Superior temporal gyrus (tissue), 1 donor: ENCODE measurements at regions not wholly inside any gene's neighbourhood (a gene's known extent, or its start where the extent isn't known, plus 50 kb on each side); places are given as distances from the start of the nearest gene placed in this dataset.
A peak's percentile ranks its signal among the peaks of the same experiment; 100 is the strongest.
"Not testable (repeated sequence)": the region's sequence is repeated elsewhere in the genome, so short reads cannot be mapped to it uniquely, and the experiment has no call there.

Experiments used
- DNase-seq: peaks from one replicate; pipeline ENCODE4 v3.0.0-alpha.2; 2016; ENCODE audit errors: extremely low spot score

DNA sequence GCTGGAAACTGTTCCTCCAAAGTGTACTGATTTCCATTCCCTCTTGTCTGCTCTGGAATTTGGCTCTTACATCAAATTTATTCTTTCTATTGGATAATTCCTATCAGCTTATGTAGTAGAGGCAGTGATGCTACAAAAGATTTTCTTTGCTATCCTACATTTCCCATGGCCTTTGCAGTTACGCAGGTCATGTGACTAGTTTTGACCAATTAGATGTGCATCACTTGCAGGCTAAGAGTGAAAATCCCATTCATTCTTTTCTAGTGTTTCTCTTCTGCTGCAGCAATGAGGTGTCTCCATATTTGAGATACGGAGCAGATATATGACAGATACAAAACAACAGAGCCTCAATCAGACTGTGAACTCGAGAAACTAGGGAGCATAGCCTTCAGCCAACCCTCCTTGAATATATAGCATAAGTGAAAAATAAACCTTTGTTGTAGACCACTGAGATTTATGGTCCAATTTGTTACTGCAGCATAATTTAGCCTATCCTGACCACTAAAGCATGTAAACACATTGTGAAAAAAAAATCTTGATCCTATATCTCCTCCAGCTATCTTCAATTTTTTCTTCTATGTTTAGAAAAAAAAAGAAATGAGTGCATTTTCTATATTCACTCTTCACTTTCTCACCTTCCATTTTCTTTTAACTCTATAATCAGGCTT, 102.0 kb downstream of the HNMT start:
- no peak for DNase-seq

- DNase-seq = peak; percentile 30
These were observed 102.6 kb downstream of the HNMT start for GRCh38 chr2:138066841-138067240.

DNA sequence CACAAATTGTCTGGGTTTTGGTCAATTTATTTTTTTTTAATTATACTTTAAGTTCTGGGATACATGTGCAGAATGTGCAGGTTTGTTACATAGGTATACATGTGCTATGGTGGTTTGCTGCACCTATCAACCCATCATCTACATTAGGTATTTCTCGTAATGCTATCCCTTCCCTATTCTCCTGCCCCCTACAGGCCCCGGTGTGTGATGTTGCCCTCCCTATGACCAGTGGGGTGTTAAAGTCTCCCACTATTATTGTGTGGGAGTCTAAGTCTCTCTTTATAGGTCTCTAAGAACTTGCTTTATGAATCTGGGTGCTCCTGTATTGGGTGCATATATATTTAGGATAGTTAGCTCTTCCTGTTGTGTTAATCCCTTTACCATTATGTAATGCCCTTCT, 104.4 kb downstream of the HNMT start:
- not testable (repeated sequence) for DNase-seq

- not testable (repeated sequence) for DNase-seq
These were observed 106.9 kb downstream of the HNMT start for GRCh38 chr2:138071042-138071719.

DNA sequence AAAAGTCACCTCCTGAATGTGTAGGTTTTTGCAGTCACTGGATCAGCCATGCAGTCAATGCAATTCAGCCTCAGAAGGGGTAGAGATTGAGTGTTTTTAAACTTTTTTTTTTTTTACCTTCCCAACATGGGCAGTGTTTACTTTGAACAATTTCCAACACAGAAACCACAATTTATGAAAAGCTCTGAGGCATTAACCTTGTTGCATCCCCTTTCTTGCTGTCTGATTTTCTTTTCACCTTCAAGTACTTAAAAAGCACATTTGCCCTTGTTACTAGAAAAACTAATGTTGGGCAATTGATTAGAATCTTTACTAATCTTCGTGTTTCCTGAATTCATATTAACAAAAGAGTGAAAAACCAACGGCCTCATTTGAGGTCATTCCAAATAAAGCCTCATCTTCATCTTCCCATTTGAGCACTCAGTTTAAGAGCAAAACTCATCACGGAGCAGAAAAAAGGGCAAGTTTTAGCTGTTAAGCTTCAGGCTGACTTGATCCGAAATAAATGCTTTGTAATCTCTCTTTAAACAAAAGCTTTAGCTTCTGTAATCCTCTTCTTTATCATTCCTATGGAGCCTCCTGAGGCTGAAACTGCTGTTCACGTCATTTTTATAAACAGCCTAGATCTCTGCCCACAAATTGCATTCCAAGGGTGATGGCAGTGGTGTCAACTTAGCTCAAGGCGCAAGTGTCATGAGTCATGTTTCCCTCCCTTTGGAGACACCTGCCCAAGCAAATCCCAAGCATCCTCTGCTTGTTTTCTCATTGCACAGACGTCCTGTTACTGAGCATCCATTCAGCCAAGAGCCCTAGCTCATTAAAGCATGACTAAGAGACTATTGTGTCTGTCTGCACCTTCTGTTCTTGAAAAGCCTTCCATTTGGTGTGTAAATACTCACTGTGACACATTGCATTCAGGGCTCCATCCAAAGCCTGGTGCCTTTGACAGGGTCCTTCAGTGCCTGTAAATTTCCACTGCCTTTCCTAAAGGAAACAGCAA, 107.7 kb downstream of the HNMT start:
- peak; percentile 28 for DNase-seq

GRCh38 chr2:138078153-138078552, 113.9 kb downstream of the HNMT start:
- peak; percentile 73 for DNase-seq

DNA sequence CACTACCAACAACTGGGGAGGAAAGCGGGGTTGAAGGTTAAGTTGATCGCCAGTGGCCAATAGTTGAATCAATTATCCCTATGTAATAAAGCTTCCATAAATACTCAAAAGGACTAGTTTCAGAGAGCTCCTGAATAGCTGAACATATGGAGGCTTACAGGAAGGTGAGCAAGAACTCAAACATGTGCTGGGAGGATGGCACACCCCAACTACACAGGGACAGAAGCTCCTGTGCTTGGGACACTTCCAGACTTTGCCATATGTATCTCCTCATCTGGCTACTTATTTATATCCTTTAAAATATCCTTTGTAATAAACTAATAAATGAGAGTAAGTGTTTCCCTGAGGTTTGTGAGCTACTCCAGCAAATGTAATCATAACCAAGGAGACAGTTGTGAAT, 115.7 kb downstream of the HNMT start:
- DNase-seq = no peak

DNA sequence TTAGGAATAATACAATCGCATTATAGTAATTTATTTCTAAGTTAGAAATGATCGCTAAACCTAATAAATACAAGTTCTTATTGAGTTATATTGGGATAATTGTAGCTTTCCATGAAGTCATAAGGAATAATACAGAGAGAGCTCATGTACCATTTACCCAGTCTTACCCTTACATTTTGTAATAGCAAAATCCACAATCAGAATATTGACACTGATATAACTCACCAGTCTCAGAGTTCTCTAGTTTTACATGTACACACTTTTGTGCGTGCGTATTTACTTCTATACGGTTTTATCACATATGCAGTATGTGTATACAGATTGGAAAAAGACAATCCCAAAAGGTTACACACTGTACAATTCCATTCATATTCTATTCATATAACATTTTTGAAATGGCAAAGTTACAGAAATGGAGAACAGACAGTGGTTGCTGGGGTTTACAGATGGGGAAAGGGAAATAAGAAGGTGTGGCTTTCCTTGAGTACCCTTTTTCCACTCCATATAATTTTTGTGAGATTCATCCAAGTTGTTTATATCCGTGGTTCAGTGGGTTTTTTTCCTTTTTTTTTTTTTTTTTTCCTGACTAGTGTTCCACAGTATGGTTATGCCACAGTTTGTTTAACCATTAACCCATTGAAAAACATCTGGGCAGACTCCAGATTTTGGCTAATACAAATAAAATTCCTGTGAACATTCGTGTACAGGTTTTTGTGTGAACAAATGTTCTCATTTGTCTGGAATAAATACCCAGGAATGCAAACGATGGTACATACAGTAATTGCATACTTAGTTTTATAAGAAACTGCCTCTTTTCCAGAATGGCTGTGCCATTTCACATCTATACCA, 117.2 kb downstream of the HNMT start:
- DNase-seq = no peak

DNA sequence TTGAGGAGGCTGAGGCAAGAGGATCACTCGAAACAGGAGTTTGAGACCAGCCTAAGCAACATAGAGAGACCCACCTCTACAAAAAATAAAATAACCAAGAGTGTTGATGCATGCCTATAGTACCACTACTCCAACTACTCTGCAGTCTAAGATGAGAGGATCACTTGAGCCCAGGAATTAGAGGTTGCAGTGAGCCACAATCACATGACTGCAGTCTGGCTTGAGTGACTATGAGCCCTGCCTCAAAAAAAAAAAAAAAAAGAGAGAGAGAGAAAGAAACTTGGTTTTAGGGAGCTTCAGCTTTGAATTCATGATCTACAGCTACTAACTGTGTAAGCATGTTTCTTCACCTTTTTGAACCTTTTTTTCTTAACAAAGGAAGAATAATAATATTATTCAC, 119.9 kb downstream of the HNMT start:
- DNase-seq = no peak

DNA sequence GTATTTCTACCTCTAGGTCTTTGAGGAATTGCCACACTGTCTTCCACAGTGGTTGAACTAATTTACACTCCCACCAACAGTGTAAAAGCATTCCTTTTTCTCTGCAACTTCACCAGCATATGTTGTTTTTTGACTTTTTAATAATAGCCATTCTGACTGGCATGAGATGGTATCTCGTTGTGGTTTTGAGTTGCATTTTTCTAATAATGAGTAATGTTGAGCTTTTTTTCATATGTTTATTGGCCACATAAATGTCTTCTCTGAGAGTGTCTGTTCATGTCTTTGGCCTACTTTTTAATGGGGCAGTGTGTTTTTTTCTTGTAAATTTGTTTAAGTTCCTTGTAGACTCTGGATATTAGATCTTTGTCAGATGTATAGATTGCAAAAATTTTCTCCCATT, 121.2 kb downstream of the HNMT start:
- DNase-seq = not testable (repeated sequence)

DNA sequence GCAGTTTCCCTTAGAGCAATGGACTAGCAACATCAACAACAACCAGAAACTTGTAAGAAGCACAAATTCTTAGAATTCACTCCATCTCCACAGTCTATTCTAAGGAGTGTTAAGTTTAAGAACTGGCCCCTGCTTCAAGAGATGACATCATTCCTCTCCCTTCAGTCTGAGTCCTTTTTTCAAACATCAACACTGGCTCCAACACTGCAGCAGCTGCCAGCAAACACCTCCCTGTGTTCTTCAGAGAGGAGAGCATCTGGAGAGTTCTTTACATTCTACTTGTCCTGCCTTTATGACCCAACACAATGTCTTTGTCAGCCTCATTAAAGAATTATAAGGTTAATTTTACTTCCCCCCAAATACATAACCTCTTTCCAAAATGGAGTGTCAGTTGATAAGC, 122.3 kb downstream of the HNMT start:
- DNase-seq = peak; percentile 52

GRCh38 chr2:138087751-138088593, 123.7 kb downstream of the HNMT start:
- DNase-seq = no peak

- DNase-seq = peak; percentile 74
These were observed 126.1 kb downstream of the HNMT start for GRCh38 chr2:138090330-138090729.

GRCh38 chr2:138093455-138093854, 129.2 kb downstream of the HNMT start:
- no peak for DNase-seq

DNA sequence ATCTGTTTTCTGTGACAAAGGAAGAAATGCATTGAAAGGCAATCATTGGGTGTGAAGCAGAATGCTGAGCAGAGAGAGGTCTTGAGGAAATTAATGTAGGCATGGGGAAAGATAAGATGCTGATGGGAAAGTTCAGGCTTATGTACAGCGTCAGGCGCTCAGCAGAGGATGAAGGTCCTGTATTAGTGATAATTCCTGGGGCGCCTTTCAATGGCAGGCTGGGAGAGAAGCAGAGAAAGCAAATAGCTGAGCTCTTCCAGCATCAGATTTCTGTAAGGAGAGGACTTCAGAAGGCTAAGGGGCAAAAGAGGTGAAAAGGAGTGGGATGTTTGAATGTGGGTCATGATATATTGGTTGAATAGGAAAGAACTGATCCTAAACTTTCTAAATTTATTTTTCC, 129.8 kb downstream of the HNMT start:
- DNase-seq = no peak

DNA sequence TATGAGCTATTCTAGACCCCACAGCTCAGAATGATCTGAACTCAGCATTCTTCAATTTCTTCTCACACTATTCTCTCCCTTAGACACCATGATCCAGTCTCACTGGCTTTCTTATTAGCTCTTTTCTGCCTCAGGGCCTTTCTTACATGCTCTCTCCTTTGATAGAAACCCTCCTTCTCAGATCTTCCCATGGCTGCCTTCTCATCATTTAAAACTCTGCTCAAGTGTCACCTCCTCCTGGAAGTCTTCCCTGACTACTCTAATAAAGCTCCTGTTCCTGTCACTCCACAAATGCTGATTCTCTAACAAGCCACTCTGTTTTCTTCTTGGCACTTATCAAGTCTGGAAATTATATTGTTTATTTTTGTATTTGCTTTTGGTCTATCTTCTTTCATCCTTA, 131.1 kb downstream of the HNMT start:
- DNase-seq = no peak

GRCh38 chr2:138099288-138099687, 135.0 kb downstream of the HNMT start:
- not testable (repeated sequence) for DNase-seq

DNA sequence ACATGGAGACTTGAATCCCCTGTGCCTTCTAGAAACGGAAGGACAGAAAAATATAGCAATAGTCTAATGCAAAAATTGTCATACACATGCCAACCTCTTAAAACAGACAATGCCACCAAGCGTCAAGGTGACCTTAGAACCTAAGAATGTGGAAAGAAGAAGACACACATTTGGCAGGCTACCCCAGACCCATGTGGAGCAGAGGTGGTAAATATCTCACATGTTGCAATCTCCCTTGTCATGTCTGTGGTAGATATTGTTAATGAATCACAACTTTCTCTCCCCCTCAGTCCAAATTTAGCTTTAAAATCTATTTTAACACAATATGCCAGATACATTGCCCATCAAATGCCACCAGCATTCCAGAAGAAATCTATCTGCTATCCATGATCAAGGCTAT, 137.4 kb downstream of the HNMT start:
- DNase-seq = no peak

GRCh38 chr2:138102664-138103063, 138.4 kb downstream of the HNMT start:
- DNase-seq = no peak

- DNase-seq = peak; percentile 26
These were observed 138.9 kb downstream of the HNMT start for GRCh38 chr2:138103156-138103555.
